Testis (tissue), 2 donors: ENCODE measurements at regions not wholly inside any gene's neighbourhood (a gene's known extent, or its start where the extent isn't known, plus 50 kb on each side); places are given as distances from the start of the nearest gene placed in this dataset.

Experiments used
- DNase-seq: peaks from one replicate; pipeline ENCODE4 v3.0.0-alpha.2; 2019
- H3K27ac ChIP-seq, 2 donors: fragments of 200-600 bp; sonication (generic); one replicate each; pipeline ENCODE4 v1.5.1; 2019
- H3K27me3 ChIP-seq: fragments of 200-600 bp; sonication (generic); one replicate; pipeline ENCODE4 v1.5.1; 2019
- H3K36me3 ChIP-seq: fragments of 200-600 bp; sonication (generic); one replicate; pipeline ENCODE4 v1.5.1; 2017; ENCODE audit warnings: low read depth; ENCODE audit errors: missing control alignments
- H3K4me1 ChIP-seq: fragments of 200-600 bp; sonication (generic); one replicate; pipeline ENCODE4 v1.5.1; 2019
- H3K4me3 ChIP-seq, 2 donors: fragments of 200-600 bp; sonication (generic); one replicate each; pipeline ENCODE4 v1.5.1; 2017 to 2019
- H3K9me3 ChIP-seq: fragments of 200-600 bp; sonication (generic); one replicate; pipeline ENCODE4 v1.5.1; 2017
- CTCF ChIP-seq, 3 experiments: fragments of 450-650 bp in 2 of 3; fragments of 200-600 bp in 1 of 3; sonication (generic) in 1 of 3; IDR thresholded peaks; one replicate each; pipeline ENCODE4 v1.5.1; 2016 to 2019; ENCODE audit warnings: antibody characterized with exemption in 3 of 3, mild to moderate bottlenecking in 2 of 3, moderate library complexity in 1 of 3
- POLR2A ChIP-seq: fragments of 450-650 bp; IDR thresholded peaks from one replicate; pipeline ENCODE4 v1.6.1; 2017; ENCODE audit warnings: antibody characterized with exemption, mild to moderate bottlenecking, moderate library complexity
- WGBS, 2 donors: methylation state at CpG; one replicate each; pipeline ENCODE4 v1.1.5; 2018; 5-methylcytosine and 5-hydroxymethylcytosine counted together
- intact Hi-C: fragments of 100-400 bp; cut with DNase I; formaldehyde crosslinking; loops from one replicate; pipeline ENCODE4 v1.15.1; 2023; ENCODE audit warnings: low total_unique reads

GRCh38 chr20:63145156-63145555 is 70.8 kb downstream of the YTHDF1 start:
- Histone ChIP-seq H3K4me1 (no peaks in the 10 kb centered on the region), H3K36me3 (no peaks in the 10 kb centered on the region), H3K27me3 (no peaks in the 10 kb centered on the region), H3K27ac (no peak overlapping the region), H3K9me3 (no peaks in the 10 kb centered on the region), H3K4me3 (no peak overlapping the region)
- intact Hi-C loops = no loop called here
- no peak for DNase-seq
- no peak for TF ChIP-seq CTCF (IDR thresholded peaks at IDR 0.05)
- TF ChIP-seq POLR2A = no peak
- 78 to 85% methylated on average over 4 of the region's 4 CpGs for WGBS, 2 donors

GRCh38 chr20:63142933-63143332 is 73.0 kb downstream of the YTHDF1 start:
- Histone ChIP-seq H3K9me3 (no peaks in the 10 kb centered on the region), H3K36me3 (no peaks in the 10 kb centered on the region), H3K27me3 (no peaks in the 10 kb centered on the region), H3K4me1 (no peaks in the 10 kb centered on the region), H3K4me3 (no peak overlapping the region), H3K27ac (no peak overlapping the region)
- DNase-seq = no peak
- 88 to 92% methylated on average over 9 of the region's 9 CpGs for WGBS, 2 donors
- intact Hi-C loops = no loop called here
- no peak for TF ChIP-seq POLR2A
- no peak for TF ChIP-seq CTCF (IDR thresholded peaks at IDR 0.05)

GRCh38 chr20:63141531-63141930 is 74.4 kb downstream of the YTHDF1 start:
- H3K36me3 ChIP-seq = no peaks in the 10 kb centered on the region
- no peaks in the 10 kb centered on the region for H3K9me3 ChIP-seq
- no peaks in the 10 kb centered on the region for H3K27me3 ChIP-seq
- no peak overlapping the region for H3K27ac ChIP-seq
- no peak for TF ChIP-seq POLR2A
- no peak for TF ChIP-seq CTCF (IDR thresholded peaks at IDR 0.05)
- WGBS, 2 donors = 82 to 89% methylated on average over 12 of the region's 12 CpGs
- no peak overlapping the region for H3K4me3 ChIP-seq
- no peak for DNase-seq
- intact Hi-C loops = no loop called here
- no peaks in the 10 kb centered on the region for H3K4me1 ChIP-seq

- DNase-seq = no peak
- no peaks in the 10 kb centered on the region for H3K4me1 ChIP-seq
- 72 to 78% methylated on average over 9 to 24 of the region's 24 CpGs for WGBS, 2 donors
These were observed 75.2 kb downstream of the YTHDF1 start for GRCh38 chr20:63140514-63141433.

More at GRCh38 chr20:63140514-63141433, 75.2 kb downstream of the YTHDF1 start:
- TF ChIP-seq POLR2A = no peak
- TF ChIP-seq CTCF (IDR thresholded peaks at IDR 0.05) = no peak
- no peaks in the 10 kb centered on the region for H3K9me3 ChIP-seq
- H3K27me3 ChIP-seq = no peaks in the 10 kb centered on the region
- intact Hi-C loops = no loop called here
- H3K27ac ChIP-seq = no peak overlapping the region
- H3K4me3 ChIP-seq = no peak overlapping the region
- H3K36me3 ChIP-seq = no peaks in the 10 kb centered on the region
